GM23338 (cell line): ENCODE measurements at regions not wholly inside any gene's neighbourhood (a gene's known extent, or its start where the extent isn't known, plus 50 kb on each side); places are given as distances from the start of the nearest gene placed in this dataset.

Source experiments
- ATAC-seq: fragments of 200-7000 bp; cut with Tn5 transposase; 3 replicates; pipeline ENCODE4 v1.9.1; 2020
- DNase-seq: peaks from one replicate; pipeline ENCODE4 v3.0.0-alpha.2; 2015; ENCODE audit warnings: low spot score
- H2AFZ ChIP-seq: fragments of 200-600 bp; sonication (generic); 2 replicates; pipeline ENCODE4 v1.8.0; 2016; ENCODE audit warnings: antibody characterized with exemption, mild to moderate bottlenecking, moderate library complexity
- H3F3A ChIP-seq: fragments of 200-600 bp; sonication (generic); replicated peaks from 2 replicates; pipeline ENCODE4 v1.8.0; 2017; ENCODE audit warnings: antibody characterized with exemption, mixed run types, low read depth
- H3K27ac ChIP-seq: fragments of 200-600 bp; sonication (generic); 2 replicates; pipeline ENCODE4 v1.6.1; 2016; ENCODE audit warnings: low read depth
- H3K27me3 ChIP-seq: fragments of 200-600 bp; sonication (generic); 2 replicates; pipeline ENCODE4 v1.8.0; 2016; ENCODE audit warnings: mild to moderate bottlenecking, mixed run types, moderate library complexity; ENCODE audit not compliant: insufficient read depth
- H3K36me3 ChIP-seq: fragments of 200-600 bp; sonication (generic); 2 replicates; pipeline ENCODE4 v1.8.0; 2016; ENCODE audit warnings: mild to moderate bottlenecking; ENCODE audit not compliant: insufficient read depth
- H3K4me1 ChIP-seq: fragments of 200-600 bp; sonication (generic); 2 replicates; pipeline ENCODE4 v1.8.0; 2016; ENCODE audit warnings: mild to moderate bottlenecking, moderate library complexity; ENCODE audit not compliant: insufficient read depth
- H3K4me2 ChIP-seq: fragments of 200-600 bp; sonication (generic); 2 replicates; pipeline ENCODE4 v1.7.1; 2017; ENCODE audit warnings: mixed run types
- H3K4me3 ChIP-seq: fragments of 200-600 bp; sonication (generic); 2 replicates; pipeline ENCODE4 v1.6.1; 2016; ENCODE audit warnings: mixed run types
- H3K79me2 ChIP-seq: fragments of 200-600 bp; sonication (generic); replicated peaks from 2 replicates; pipeline ENCODE4 v1.8.0; 2017; ENCODE audit warnings: mild to moderate bottlenecking; ENCODE audit not compliant: insufficient read depth
- H3K9me2 ChIP-seq: fragments of 200-600 bp; sonication (generic); 2 replicates; pipeline ENCODE4 v1.8.0; 2017; ENCODE audit not compliant: insufficient read depth
- H4K20me1 ChIP-seq: fragments of 200-600 bp; sonication (generic); replicated peaks from 2 replicates; pipeline ENCODE4 v1.8.0; 2017; ENCODE audit warnings: mild to moderate bottlenecking; ENCODE audit not compliant: insufficient read depth
- H3K27ac Mint-ChIP-seq: 2 replicates; pipeline ENCODE4 v1.8.0; 2020; ENCODE audit warnings: inconsistent platforms, mild to moderate bottlenecking, moderate library complexity, mixed read lengths
- H3K27me3 Mint-ChIP-seq: 3 replicates; pipeline ENCODE4 v1.8.0; 2022; ENCODE audit warnings: low read depth, mild to moderate bottlenecking, moderate library complexity, mixed read lengths, inconsistent platforms; ENCODE audit not compliant: insufficient read depth, poor library complexity
- H3K36me3 Mint-ChIP-seq: 3 replicates; pipeline ENCODE4 v1.8.0; 2021; ENCODE audit warnings: low read depth, mild to moderate bottlenecking, inconsistent platforms, moderate library complexity, mixed read lengths
- H3K4me1 Mint-ChIP-seq: 3 replicates; pipeline ENCODE4 v1.8.0; 2020; ENCODE audit warnings: mild to moderate bottlenecking, inconsistent platforms, mixed read lengths
- H3K4me3 Mint-ChIP-seq: 3 replicates; pipeline ENCODE4 v1.8.0; 2021; ENCODE audit warnings: moderate library complexity, mild to moderate bottlenecking, inconsistent platforms, mixed read lengths
- H3K9me3 Mint-ChIP-seq: 3 replicates; pipeline ENCODE4 v1.8.0; 2020; ENCODE audit warnings: moderate library complexity, mild to moderate bottlenecking, inconsistent platforms, mixed read lengths
- CREB1 ChIP-seq: fragments of 250-450 bp; sonication (Bioruptor Pico); IDR thresholded peaks from 2 replicates; pipeline ENCODE4 v1.5.0; 2020; ENCODE audit warnings: low read depth, mild to moderate bottlenecking, moderate library complexity
- EZH2 ChIP-seq: fragments of 200-600 bp; sonication (generic); IDR thresholded peaks from one replicate; pipeline ENCODE4 v1.8.0; 2017; ENCODE audit warnings: antibody characterized with exemption, mild to moderate bottlenecking, low read depth; ENCODE audit not compliant: unreplicated experiment
- EZH2phosphoT487 ChIP-seq: fragments of 200-600 bp; sonication (generic); IDR thresholded peaks from one replicate; pipeline ENCODE4 v1.8.1; 2018; ENCODE audit warnings: antibody characterized with exemption; ENCODE audit not compliant: unreplicated experiment
- JUNB ChIP-seq: IDR thresholded peaks from one replicate; pipeline ENCODE4 v1.6.1; 2016; ENCODE audit warnings: antibody characterized with exemption; ENCODE audit not compliant: unreplicated experiment
- NANOG ChIP-seq: IDR thresholded peaks from 2 replicates; pipeline ENCODE4 v1.6.1; 2016; ENCODE audit warnings: antibody characterized with exemption, borderline replicate concordance
- POLR2AphosphoS5 ChIP-seq: IDR thresholded peaks from 2 replicates; pipeline ENCODE4 v1.6.1; 2016; ENCODE audit warnings: antibody characterized with exemption, low read depth
- STAT1 ChIP-seq: IDR thresholded peaks from one replicate; pipeline ENCODE4 v1.6.1; 2016; ENCODE audit warnings: antibody characterized with exemption; ENCODE audit not compliant: unreplicated experiment
- ZNF114 ChIP-seq: fragments of 250-450 bp; sonication (Bioruptor Pico); IDR thresholded peaks from 2 replicates; pipeline ENCODE4 v1.5.0; 2020; ENCODE audit warnings: mild to moderate bottlenecking, moderate library complexity
- ZNF331 ChIP-seq: fragments of 250-450 bp; sonication (Bioruptor Pico); IDR thresholded peaks from 2 replicates; pipeline ENCODE4 v1.5.0; 2020; ENCODE audit warnings: low read depth, mild to moderate bottlenecking, moderate library complexity
- TF ChIP-seq, protein P1 (sequence below), 2 experiments: fragments of 200-600 bp in 1 of 2; sonication (generic) in 1 of 2; conservative IDR thresholded peaks; 2 replicates each; pipeline versions ENCODE4 v1.5.1 to v1.6.1; 2016 to 2017; ENCODE audit warnings: antibody characterized with exemption in 2 of 2, low read depth in 2 of 2, mild to moderate bottlenecking in 2 of 2, moderate library complexity in 1 of 2
- TF ChIP-seq, protein P2 (sequence below): fragments of 250-450 bp; sonication (Bioruptor Pico); IDR thresholded peaks from 2 replicates; pipeline ENCODE4 v1.5.0; 2020; ENCODE audit warnings: mild to moderate bottlenecking, moderate library complexity

DNA sequence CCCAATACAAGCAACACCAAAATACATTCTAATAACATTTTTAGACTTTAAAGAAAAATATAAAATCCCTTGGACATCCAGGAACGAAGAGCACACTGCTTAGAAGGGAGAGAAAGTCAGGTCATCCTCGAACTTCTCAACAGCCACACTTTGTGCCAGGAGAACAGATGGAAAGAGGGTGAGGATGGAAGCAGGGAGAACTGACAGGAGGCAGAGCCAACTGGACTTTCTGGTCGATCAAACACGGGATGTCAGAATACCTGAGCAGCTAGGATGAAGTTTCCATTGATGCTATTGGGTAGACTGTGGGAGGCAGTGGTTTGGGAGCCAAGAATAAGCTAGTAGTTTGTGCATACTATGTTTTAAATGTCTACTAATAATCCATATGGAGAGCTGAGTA lies 111.4 kb downstream of the TOMM20 start (continued):
- TF ChIP-seq, protein P1, sequence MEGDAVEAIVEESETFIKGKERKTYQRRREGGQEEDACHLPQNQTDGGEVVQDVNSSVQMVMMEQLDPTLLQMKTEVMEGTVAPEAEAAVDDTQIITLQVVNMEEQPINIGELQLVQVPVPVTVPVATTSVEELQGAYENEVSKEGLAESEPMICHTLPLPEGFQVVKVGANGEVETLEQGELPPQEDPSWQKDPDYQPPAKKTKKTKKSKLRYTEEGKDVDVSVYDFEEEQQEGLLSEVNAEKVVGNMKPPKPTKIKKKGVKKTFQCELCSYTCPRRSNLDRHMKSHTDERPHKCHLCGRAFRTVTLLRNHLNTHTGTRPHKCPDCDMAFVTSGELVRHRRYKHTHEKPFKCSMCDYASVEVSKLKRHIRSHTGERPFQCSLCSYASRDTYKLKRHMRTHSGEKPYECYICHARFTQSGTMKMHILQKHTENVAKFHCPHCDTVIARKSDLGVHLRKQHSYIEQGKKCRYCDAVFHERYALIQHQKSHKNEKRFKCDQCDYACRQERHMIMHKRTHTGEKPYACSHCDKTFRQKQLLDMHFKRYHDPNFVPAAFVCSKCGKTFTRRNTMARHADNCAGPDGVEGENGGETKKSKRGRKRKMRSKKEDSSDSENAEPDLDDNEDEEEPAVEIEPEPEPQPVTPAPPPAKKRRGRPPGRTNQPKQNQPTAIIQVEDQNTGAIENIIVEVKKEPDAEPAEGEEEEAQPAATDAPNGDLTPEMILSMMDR (conservative IDR thresholded peaks at IDR 0.05; ENCODE audit: low read depth in 2 of 2), result no peak
- TF ChIP-seq EZH2 (no peak), NANOG (no peak)

DNA sequence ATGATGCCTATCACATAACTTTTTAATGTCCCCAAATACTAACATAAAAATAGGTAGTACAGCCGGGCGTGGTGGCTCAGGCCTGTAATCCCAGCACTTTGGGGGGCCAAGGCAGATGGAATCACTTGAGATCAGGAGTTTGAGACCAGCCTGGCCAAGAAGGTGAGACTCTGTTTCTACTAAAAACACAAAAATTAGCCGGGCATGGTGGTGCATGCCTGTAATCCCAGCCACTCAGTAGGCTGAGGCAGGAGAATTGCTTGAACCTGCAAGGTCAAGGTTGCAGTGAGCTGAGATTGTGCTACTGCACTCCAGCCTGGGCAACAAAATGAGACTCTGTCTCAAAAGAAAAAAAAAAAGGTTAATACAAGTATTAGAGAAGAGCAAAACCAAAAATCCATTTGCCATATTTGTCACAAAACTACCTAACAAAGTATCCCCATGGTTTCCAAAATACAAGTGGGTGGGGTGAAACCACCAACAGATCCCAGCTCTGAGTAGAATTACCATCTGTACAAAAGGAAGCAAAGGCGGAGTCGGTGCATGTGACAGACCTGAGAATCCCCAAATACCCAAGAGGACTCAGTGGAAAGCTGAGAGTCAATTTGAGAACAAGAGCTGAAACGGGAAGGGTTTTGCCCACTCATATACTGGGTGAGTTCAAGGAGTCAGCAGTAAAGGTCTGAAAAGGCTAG lies 113.2 kb downstream of the TOMM20 start:
- no peak for TF ChIP-seq ZNF331 (CRISPR knock-in tag)
- TF ChIP-seq ZNF114 (CRISPR knock-in tag), result no peak
- TF ChIP-seq POLR2AphosphoS5, result no peak
- no peak for TF ChIP-seq EZH2phosphoT487
- no peak for TF ChIP-seq STAT1
- TF ChIP-seq, protein P2, sequence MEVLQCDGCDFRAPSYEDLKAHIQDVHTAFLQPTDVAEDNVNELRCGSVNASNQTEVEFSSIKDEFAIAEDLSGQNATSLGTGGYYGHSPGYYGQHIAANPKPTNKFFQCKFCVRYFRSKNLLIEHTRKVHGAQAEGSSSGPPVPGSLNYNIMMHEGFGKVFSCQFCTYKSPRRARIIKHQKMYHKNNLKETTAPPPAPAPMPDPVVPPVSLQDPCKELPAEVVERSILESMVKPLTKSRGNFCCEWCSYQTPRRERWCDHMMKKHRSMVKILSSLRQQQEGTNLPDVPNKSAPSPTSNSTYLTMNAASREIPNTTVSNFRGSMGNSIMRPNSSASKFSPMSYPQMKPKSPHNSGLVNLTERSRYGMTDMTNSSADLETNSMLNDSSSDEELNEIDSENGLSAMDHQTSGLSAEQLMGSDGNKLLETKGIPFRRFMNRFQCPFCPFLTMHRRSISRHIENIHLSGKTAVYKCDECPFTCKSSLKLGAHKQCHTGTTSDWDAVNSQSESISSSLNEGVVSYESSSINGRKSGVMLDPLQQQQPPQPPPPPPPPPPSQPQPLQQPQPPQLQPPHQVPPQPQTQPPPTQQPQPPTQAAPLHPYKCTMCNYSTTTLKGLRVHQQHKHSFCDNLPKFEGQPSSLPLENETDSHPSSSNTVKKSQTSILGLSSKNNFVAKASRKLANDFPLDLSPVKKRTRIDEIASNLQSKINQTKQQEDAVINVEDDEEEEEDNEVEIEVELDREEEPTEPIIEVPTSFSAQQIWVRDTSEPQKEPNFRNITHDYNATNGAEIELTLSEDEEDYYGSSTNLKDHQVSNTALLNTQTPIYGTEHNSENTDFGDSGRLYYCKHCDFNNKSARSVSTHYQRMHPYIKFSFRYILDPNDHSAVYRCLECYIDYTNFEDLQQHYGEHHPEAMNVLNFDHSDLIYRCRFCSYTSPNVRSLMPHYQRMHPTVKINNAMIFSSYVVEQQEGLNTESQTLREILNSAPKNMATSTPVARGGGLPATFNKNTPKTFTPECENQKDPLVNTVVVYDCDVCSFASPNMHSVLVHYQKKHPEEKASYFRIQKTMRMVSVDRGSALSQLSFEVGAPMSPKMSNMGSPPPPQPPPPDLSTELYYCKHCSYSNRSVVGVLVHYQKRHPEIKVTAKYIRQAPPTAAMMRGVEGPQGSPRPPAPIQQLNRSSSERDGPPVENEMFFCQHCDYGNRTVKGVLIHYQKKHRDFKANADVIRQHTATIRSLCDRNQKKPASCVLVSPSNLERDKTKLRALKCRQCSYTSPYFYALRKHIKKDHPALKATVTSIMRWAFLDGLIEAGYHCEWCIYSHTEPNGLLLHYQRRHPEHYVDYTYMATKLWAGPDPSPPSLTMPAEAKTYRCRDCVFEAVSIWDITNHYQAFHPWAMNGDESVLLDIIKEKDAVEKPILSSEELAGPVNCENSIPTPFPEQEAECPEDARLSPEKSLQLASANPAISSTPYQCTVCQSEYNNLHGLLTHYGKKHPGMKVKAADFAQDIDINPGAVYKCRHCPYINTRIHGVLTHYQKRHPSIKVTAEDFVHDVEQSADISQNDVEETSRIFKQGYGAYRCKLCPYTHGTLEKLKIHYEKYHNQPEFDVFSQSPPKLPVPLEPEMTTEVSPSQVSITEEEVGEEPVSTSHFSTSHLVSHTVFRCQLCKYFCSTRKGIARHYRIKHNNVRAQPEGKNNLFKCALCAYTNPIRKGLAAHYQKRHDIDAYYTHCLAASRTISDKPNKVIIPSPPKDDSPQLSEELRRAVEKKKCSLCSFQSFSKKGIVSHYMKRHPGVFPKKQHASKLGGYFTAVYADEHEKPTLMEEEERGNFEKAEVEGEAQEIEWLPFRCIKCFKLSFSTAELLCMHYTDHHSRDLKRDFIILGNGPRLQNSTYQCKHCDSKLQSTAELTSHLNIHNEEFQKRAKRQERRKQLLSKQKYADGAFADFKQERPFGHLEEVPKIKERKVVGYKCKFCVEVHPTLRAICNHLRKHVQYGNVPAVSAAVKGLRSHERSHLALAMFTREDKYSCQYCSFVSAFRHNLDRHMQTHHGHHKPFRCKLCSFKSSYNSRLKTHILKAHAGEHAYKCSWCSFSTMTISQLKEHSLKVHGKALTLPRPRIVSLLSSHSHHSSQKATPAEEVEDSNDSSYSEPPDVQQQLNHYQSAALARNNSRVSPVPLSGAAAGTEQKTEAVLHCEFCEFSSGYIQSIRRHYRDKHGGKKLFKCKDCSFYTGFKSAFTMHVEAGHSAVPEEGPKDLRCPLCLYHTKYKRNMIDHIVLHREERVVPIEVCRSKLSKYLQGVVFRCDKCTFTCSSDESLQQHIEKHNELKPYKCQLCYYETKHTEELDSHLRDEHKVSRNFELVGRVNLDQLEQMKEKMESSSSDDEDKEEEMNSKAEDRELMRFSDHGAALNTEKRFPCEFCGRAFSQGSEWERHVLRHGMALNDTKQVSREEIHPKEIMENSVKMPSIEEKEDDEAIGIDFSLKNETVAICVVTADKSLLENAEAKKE (CRISPR knock-in tag), result no peak
- no peak for TF ChIP-seq CREB1 (CRISPR knock-in tag)
- TF ChIP-seq JUNB, result no peak
- no peak for TF ChIP-seq NANOG
- Histone ChIP-seq H4K20me1 (no peaks in the 10 kb centered on the region), H3K4me3 (no peak overlapping the region), H3K27ac (no peak overlapping the region), H3F3A (no peaks in the 10 kb centered on the region), H2AFZ (peak overlapping the region; percentile 94; the same call in 1 of the 2 replicates), H3K79me2 (no peaks in the 10 kb centered on the region), H3K36me3 (no peaks in the 10 kb centered on the region), H3K4me1 (no peaks in the 10 kb centered on the region), H3K4me2 (no peak overlapping the region), H3K9me2 (peaks cover 11% of the 10 kb centered on the region; the same call in 1 of the 2 replicates), H3K27me3 (no peaks in the 10 kb centered on the region)
- Mint-ChIP-seq H3K9me3 (peaks cover 3% of the 10 kb centered on the region; the same call in 2 of the 3 replicates), H3K4me3 (no peak overlapping the region), H3K27ac (no peak overlapping the region), H3K27me3 (peaks cover 5% of the 10 kb centered on the region), H3K4me1 (peaks cover 18% of the 10 kb centered on the region; the same call in 2 of the 3 replicates), H3K36me3 (no peaks in the 10 kb centered on the region)
- no peak for DNase-seq
- ATAC-seq, result no peak
